GM18499 (cell line): ENCODE measurements at regions not wholly inside any gene's neighbourhood (a gene's known extent, or its start where the extent isn't known, plus 50 kb on each side); places are given as distances from the start of the nearest gene placed in this dataset.

ENCODE experiments used
- ATAC-seq: cut with Tn5 transposase; IDR thresholded peaks from one replicate; pipeline ENCODE4 v1.9.1; 2021; ENCODE audit warnings: moderate number of reproducible peaks; ENCODE audit not compliant: insufficient read depth, unreplicated experiment

- no peak for ATAC-seq
Measured at GRCh38 chr2:203812294-203813221, 55.0 kb upstream of the CTLA4 start.

GRCh38 chr2:203813684-203814083, 53.9 kb upstream of the CTLA4 start:
- no peak for ATAC-seq

GRCh38 chr2:203814661-203815540, 52.7 kb upstream of the CTLA4 start:
- peak; percentile 78 for ATAC-seq

GRCh38 chr2:203815541-203815898, 52.1 kb upstream of the CTLA4 start:
- ATAC-seq: no peak

- ATAC-seq: no peak
Measured at GRCh38 chr2:203817147-203817546, 50.4 kb upstream of the CTLA4 start.
